H1 (cell line): ENCODE measurements at regions not wholly inside any gene's neighbourhood (a gene's known extent, or its start where the extent isn't known, plus 50 kb on each side); places are given as distances from the start of the nearest gene placed in this dataset.

Experiments used
- RAD21 ChIP-seq, 2 experiments: IDR thresholded peaks in 1 of 2; conservative IDR thresholded peaks in 1 of 2; 2 replicates each; pipeline ENCODE4 v1.6.1; 2011; ENCODE audit warnings: low read depth in 2 of 2, low read length in 2 of 2, improper control_type of control experiment in 1 of 2, inconsistent platforms in 1 of 2, mild to moderate bottlenecking in 1 of 2, moderate library complexity in 1 of 2
- USF2 ChIP-seq: IDR thresholded peaks from 2 replicates; pipeline ENCODE4 v1.6.1; 2011; ENCODE audit warnings: low read length, improper control_type of control experiment

GRCh38 chrX:39995457-39995856 lies 102.3 kb downstream of the BCOR start (continued):
- TF ChIP-seq RAD21 (IDR thresholded peaks at IDR 0.05 in 1 of 2, conservative IDR thresholded peaks at IDR 0.05 in 1 of 2; ENCODE audit: low read depth in 2 of 2, low read length in 2 of 2) = no peak
- no peak for TF ChIP-seq USF2
